Keratinocyte (primary cell): ENCODE measurements at regions not wholly inside any gene's neighbourhood (a gene's known extent, or its start where the extent isn't known, plus 50 kb on each side); places are given as distances from the start of the nearest gene placed in this dataset.

Experiments
- CTCF ChIP-seq, 3 experiments: IDR thresholded peaks in 1 of 3; conservative IDR thresholded peaks in 1 of 3; optimal IDR thresholded peaks in 1 of 3; 2 replicates in 2 of 3; 3 replicates in 1 of 3; pipeline versions ENCODE3 to v1.5.1; 2011; ENCODE audit warnings: low read length in 3 of 3, mild to moderate bottlenecking in 3 of 3, moderate library complexity in 2 of 3, control low read depth in 1 of 3, inconsistent platforms in 1 of 3; ENCODE audit not compliant: insufficient read depth in 2 of 3; ENCODE audit errors: extremely low read depth in 1 of 3
- EZH2 ChIP-seq: IDR thresholded peaks from one replicate; pipeline ENCODE4 v1.6.1; 2012; ENCODE audit warnings: inconsistent platforms, mild to moderate bottlenecking, low read length, moderate library complexity

- TF ChIP-seq EZH2: no peak
- no peak for TF ChIP-seq CTCF (optimal IDR thresholded peaks at IDR 0.05 in 1 of 3, IDR thresholded peaks at IDR 0.05 in 1 of 3, conservative IDR thresholded peaks at IDR 0.05 in 1 of 3; ENCODE audit: extremely low read depth in 1 of 3, insufficient read depth in 2 of 3, low read length in 3 of 3)
Observed at GRCh38 chr14:100989924-100990323, 86.4 kb upstream of the RTL1 start.
